ENCODE measurements at regions not wholly inside any gene's neighbourhood (a gene's known extent, or its start where the extent isn't known, plus 50 kb on each side); places are given as distances from the start of the nearest gene placed in this dataset.

DNA sequence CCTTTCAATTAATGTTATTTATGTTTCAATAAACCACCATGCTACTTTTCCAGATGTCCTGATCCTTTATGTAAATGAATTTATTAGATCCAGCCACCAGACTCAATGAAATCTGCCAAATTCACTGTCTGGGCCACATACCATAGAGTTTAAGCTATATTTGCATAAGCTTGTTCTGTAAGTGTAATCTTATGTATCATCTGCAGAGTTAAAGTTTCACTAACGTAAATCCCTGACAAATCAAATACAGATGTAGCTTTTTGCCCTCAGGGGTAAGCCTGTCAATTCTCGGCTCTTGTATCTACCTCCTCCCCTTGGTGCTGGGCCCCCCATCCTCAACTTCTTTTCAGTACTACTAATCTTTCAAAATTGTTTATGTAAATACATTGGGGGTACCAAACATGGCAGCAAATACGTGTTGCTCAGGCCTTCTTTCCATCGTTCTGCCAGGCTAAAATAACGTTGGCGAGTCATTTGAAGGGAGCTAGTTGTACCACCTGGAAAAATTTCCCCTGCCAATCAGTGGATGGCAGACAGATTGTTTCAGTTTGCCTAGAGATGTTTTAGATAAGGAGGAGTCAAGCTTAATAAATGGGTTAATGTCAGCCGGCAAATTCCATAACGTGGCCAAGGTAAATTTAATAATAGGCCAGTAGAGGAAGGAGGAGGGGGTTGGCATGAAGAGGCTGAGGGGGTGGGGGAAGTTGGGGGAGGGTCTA lies 79.6 kb downstream of the RPS12 start:
- ChIA-PET CTCF (ENCODE audit: partially characterized antibody) (interaction anchor here (1.1 to 1.2 kb wide), 2 partner anchors 9 to 41 kb away, joined by 3 read pairs; no protein-coding TSS in a partner anchor), POLR2A (ENCODE audit: partially characterized antibody) (interaction anchor here (1.4 kb wide), 1 partner anchor 80 kb away, joined by 4 read pairs; the partner anchor contains the start of gene RPS12)
- no peak overlapping the region for H2BK15ac ChIP-seq (ENCODE audit: low read length)
- H3K14ac ChIP-seq (ENCODE audit: insufficient read length), result no peak overlapping the region
- no peak overlapping the region for H3K9ac ChIP-seq (replicated peaks in 1 of 4; ENCODE audit: extremely low read depth in 1 of 4, low read depth in 3 of 4, low read length in 3 of 4)
- no peak overlapping the region for H3K27ac ChIP-seq (ENCODE audit: low read depth, low read length)
- no peaks in the 10 kb centered on the region for H3K9me3 ChIP-seq (ENCODE audit: insufficient read depth in 2 of 2, low read depth in 1 of 2, low read length in 1 of 2)
- H2AFZ ChIP-seq (ENCODE audit: low read length), result no peak overlapping the region
- no peak overlapping the region for H2BK20ac ChIP-seq (ENCODE audit: low read length)
- no peak overlapping the region for H4K8ac ChIP-seq (ENCODE audit: extremely low read depth, insufficient read depth, low read length)
- no peaks in the 10 kb centered on the region for H3K79me1 ChIP-seq (ENCODE audit: low read depth, low read length)
- H3K4me3 ChIP-seq (ENCODE audit: extremely low read depth in 1 of 4, insufficient read depth in 2 of 4, low read depth in 3 of 4, low read length in 4 of 4), result no peak overlapping the region
- no peak for FAIRE-seq
- DNase-seq (ENCODE audit: low read depth in 1 of 2, low spot score in 2 of 2), result no peak
- no peaks in the 10 kb centered on the region for H3K79me2 ChIP-seq (ENCODE audit: control insufficient read depth in 1 of 2, insufficient read depth in 2 of 2, low read length in 2 of 2)
- H4K20me1 ChIP-seq (replicated peaks in 1 of 2; ENCODE audit: control insufficient read depth in 1 of 2, insufficient read depth in 2 of 2, low read length in 2 of 2), result no peaks in the 10 kb centered on the region
- H4K5ac ChIP-seq (ENCODE audit: insufficient read length, low read depth, low read length), result no peak overlapping the region
- no peaks in the 10 kb centered on the region; a peak in 1 of 8 replicates for H3K36me3 ChIP-seq (ENCODE audit: control insufficient read depth in 2 of 4, insufficient read depth in 4 of 4, low read length in 3 of 4)
- no peak overlapping the region for H3K4me2 ChIP-seq (ENCODE audit: insufficient read depth in 1 of 2, low read depth in 2 of 2, low read length in 2 of 2)
- H2AK5ac ChIP-seq (ENCODE audit: low read depth, low read length), result no peak overlapping the region
- H2BK12ac ChIP-seq (ENCODE audit: low read depth, low read length), result no peak overlapping the region
- H4K91ac ChIP-seq (replicated peaks; ENCODE audit: insufficient read length, low read length), result no peak overlapping the region
- no peak overlapping the region for H3K56ac ChIP-seq (replicated peaks; ENCODE audit: insufficient read length, low read depth, low read length)
- WGBS, 2 experiments (ENCODE audit: extremely low coverage in 1 of 2, insufficient coverage in 1 of 2, insufficient read length in 1 of 2, insufficient replicate concordance in 2 of 2, low coverage in 1 of 2, low lambda C conversion rate in 2 of 2, missing lambda C conversion rate in 1 of 2), result 93% methylated on average over 8 of the region's 8 CpGs; no CpG with 5 or more reads in 1 of the 2 experiments
- H2BK5ac ChIP-seq (ENCODE audit: low read depth, low read length), result no peak overlapping the region
- H3K18ac ChIP-seq (ENCODE audit: extremely low read depth, low read length), result no peak overlapping the region
- no peak overlapping the region for H2BK120ac ChIP-seq (replicated peaks; ENCODE audit: low read depth, low read length)
- no peaks in the 10 kb centered on the region for H3K4me1 ChIP-seq (replicated peaks in 1 of 4; ENCODE audit: control insufficient read depth in 3 of 4, insufficient read depth in 4 of 4, low read length in 3 of 4)
- no peaks in the 10 kb centered on the region for H3K23me2 ChIP-seq (ENCODE audit: low read depth, low read length)
- H3K27me3 ChIP-seq (replicated peaks in 1 of 4; ENCODE audit: control insufficient read depth in 3 of 4, extremely low read depth in 1 of 4, insufficient read depth in 3 of 4, low read length in 3 of 4), result no peaks in the 10 kb centered on the region
- H3K4ac ChIP-seq (replicated peaks; ENCODE audit: insufficient read length, low read depth, low read length), result no peak overlapping the region
- no peak overlapping the region for H3K23ac ChIP-seq (ENCODE audit: insufficient read length)
- no peak for TF ChIP-seq NANOG (IDR thresholded peaks at IDR 0.05; ENCODE audit: insufficient read depth, low read depth, low read length, poor library complexity, severe bottlenecking)
- no peak for TF ChIP-seq GABPA (IDR thresholded peaks at IDR 0.05; ENCODE audit: borderline replicate concordance, insufficient read depth, low read length)

All from H1 (cell line).